ENCODE measurements at regions not wholly inside any gene's neighbourhood (a gene's known extent, or its start where the extent isn't known, plus 50 kb on each side); places are given as distances from the start of the nearest gene placed in this dataset.

DNA sequence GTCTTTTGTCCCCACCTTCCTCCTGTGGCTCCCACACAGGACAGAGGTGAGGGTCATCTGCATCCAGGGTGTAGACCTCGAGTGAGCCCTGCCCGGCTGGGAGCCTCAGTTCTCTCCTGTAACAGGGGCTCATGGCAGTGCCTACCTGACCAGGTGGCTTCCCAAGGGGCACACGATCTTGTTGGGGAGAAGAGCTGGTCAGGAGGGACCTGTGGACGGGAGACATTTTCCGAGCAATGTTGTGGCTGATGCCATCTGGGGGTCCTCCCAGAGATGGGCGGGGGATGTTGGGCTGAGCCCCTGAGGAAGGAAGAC, 51.9 kb downstream of the CEBPB start:
- no peak for DNase-seq

DNA sequence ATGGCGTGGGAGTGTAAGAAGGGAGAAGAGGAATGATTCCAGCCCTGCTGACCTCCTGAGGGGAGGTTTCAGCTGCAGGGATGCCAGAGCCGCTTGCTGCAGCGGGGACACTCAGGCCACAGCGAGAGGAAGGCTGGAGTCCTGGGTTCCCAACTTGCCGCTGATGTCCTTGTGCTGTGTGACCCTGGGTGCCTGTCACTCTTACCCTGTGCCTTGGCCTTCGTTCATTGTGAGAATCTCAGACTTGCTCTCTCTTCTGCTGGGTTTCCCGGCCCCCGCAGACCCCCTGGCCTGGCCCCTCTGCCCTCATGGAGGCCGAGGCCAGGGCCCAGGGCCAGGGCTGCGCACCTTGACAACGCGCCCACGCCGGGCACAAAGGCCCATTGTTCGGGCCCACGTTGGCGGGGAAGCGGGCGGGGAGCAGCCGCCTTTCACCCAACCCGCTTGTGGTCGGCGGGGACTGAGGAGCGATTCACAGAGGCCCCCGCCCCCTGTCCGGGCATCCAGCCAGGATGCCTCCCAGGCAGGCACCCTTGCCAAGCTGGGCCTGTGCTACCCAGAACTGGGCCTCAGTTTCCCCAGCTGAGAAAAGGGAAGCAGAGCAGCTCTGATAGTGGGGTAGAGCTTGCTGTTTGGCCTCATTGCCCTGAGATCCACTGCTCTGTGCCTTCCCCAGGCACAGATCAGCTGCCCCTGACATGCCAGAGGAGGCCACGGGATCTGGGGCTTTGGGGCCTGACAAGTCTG, 52.4 kb downstream of the CEBPB start:
- no peak for DNase-seq

DNA sequence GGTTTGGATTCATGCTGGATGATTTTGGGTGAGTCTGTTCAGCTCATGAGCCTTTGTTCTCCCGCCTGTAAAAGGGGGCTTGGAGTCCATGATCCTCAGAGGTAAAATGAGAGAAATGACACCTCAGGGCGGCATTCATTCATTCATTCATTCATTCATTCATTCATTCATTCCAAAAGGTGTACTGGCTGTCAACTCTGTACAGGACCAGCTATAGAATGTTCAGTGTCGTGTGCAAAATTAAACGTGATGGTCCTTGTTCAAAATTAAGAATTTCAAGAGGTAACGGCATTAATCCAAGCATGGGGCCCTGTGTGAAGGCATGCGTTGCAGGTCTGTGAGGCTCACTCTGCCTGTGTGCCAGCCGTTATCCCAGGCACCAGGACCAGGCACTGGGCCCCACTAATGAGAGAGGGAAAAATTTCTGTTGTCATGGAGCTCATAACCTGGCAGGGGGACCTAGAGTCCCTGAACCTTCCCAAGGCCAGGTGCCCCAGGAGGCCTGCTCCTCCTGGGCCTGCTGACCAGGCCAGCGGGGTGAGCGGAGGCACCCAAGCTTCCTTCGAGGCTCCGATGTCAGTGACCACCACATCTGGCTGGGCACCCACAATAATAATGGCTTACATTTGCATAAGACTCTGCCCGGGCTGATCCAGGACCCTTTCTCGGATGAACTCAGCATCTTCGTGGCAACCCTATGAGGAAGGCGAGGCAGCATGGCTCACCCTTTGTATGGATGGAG, 53.2 kb downstream of the CEBPB start:
- DNase-seq = no peak

DNA sequence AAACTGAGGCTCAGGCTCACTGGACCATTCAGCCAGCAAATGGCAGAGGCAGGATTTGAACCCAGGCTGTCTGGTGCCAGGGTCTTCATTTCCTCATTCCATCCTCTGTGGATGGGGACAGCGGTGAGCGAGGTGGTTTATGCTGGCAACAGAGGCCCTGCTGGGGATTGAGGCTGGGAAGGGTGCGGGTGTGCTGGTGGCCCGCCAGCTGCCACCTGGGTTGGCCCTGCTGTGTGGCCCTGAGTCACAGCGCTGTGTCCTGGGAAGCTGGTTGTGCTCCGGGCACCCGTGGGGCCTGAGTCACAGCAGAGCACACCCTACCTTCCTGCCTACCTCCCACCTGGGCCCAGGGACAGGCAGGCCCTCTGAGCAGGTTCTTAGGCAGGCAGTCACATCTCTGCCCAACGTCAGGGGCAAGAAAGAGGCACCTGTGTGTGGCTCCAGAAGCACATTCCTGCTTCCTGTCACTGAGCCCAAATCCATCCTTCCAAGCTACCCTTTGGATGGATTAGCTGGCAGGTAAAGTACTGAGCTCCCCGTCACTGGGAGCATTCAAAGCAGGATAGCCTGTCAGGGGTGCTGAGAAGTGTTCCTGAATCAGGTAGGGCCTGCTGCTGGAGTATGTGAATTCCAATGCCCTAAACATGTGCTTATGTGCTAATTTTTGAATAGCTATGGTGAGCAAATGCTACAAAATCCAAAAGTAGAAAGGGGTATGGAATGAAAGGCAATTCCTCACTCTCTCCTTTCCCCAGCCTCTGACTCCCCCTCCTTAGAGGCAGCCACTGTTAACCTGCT, 53.9 kb downstream of the CEBPB start:
- DNase-seq = no peak

DNA sequence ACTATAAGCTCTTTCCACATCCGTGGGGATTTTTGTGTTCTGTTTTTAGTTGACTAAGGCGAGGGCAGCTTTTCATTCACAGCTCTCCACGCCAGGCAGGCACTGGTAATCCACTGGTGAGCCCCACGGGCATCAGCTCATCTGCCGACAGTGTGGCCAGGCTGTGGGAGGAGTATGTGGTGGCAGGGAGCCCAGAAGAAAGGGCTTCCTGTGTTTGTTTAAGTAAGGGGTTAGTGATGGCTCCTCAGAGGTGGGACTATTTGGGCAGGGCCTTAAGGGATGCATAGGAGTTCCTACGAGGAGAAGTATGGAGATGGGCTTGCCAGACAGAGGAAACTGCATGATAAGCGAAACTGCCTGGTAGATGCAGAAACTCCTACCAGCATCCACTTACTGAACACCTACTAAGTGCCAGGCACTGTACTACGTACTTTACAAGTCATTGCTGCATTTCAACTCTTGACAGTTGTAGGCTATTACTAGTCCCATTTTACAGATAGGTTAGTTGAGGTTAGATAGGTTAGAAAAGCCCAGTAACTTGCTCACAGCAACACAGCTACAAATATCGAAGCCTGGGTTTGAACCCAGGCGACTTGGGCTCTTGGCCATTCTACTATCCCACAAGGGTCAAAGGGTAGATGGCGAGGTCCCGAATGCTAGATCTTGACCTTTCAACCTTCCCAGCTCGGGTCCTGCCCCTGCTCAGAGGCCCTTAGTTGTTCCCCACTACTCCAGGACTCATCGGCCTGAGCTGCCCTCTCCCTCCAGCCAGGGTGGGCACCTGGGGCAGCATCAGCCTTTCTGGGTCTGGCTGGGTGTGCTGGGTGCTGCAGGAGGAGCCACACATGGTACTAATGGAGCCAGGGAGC, 55.1 kb downstream of the CEBPB start:
- DNase-seq = peak; percentile 79

DNA sequence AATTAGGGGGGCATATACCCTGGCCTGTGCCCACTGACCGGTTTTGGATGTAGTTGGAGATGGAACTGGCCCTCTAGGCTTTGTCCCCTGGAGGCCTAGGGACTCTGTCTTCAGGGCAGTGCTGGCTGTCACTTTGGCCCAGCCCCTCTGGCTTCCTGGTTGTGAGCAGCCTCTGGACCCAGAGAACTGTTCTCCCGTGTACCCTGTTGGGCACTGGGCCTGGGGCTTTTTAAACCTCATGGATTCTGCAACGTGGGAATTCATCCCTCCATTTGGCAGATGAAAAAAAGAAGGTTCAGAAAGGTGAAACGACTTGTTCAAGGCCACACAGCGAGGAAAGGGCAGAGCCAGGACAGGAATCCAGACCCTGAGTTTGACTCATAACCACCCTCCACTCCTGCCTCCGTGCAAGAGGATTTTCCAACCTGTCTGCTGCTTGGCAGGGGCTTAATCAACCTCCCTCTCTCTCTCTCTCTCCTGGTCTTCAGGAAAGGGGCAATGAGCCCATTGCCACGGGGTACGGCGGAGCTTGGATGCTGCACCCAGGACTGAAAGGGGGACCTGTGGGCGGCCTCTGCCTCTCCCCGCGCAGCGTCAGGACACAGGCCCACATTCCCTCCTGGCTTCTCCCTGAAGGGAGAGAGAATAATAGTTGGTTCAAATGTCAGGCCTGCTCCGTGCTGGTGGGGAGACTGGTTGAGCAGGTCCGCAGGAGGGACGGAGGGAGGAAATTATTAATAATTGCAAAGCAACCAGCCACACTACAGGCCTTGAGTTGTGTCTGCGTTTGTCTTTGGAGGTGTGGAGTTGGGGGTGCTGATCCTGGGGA, 56.0 kb downstream of the CEBPB start:
- DNase-seq = no peak

DNA sequence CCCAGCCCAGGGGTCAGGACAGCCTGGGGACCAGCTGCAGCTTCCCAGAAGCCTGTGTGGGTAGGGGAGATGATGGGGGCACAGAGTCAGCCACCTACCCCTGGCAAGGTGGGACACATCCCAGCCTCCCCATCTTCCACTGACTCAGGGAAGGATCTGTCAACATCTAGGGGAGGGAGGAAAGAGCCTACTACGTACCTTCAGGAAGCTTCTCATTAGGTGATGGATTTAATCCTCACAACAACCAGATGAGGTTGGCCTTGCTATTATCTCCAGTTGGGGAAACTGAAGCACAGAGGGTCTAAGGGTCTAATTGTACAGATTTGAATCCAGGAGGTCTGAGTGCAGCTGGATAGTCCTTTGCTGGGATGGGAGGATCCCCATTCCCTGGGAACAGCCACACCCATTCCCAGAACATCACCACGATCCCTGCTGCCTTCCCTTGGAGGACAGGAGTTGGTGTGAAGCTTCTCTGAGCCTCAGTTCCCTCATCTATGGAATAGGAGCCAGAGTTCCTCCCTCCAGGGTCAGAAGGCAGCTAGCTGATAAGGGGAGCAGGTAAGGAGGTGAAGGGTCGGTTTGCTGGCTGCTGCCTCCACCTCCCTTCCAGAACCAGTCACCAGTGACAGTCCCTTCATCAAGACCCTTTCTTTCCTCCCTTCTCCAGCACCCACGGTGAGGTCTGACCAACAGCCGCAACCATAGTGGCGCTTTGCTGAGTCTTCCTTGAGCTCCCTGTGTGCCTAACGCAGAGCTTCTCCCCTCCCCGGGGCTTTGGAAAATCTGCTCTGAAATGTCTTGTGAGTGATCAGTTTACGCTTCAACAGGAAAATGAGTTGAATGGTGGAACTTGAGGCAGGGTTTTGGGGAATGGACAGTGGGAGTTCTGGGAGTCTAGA, 56.8 kb downstream of the CEBPB start:
- no peak for DNase-seq

DNA sequence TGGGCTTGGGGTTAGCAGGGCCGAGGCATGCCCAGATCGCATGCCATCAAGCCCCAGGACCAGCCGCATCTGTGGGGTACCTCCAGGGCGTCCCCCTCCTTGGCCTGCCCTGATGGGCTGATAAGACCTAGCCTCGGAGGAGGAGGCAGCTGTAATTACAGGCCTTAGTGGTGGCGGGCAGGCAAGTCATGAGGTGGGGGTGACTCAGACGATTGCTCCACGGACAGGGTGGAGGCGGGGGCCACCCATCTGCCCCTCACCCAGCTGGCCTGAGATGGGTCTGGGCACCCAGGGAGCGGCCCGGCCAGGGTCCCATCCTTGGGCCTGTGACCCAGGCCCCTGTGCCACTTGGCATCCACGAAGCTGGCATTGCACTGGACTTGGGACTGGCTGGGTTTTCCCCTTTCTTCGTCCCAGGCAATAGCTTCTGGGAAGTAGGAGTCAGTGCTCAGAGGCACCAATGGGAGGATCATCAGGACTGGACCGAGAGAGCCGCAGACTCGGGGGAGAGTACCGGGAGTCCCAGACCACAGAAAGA, 57.5 kb downstream of the CEBPB start:
- DNase-seq = peak; percentile 66

DNA sequence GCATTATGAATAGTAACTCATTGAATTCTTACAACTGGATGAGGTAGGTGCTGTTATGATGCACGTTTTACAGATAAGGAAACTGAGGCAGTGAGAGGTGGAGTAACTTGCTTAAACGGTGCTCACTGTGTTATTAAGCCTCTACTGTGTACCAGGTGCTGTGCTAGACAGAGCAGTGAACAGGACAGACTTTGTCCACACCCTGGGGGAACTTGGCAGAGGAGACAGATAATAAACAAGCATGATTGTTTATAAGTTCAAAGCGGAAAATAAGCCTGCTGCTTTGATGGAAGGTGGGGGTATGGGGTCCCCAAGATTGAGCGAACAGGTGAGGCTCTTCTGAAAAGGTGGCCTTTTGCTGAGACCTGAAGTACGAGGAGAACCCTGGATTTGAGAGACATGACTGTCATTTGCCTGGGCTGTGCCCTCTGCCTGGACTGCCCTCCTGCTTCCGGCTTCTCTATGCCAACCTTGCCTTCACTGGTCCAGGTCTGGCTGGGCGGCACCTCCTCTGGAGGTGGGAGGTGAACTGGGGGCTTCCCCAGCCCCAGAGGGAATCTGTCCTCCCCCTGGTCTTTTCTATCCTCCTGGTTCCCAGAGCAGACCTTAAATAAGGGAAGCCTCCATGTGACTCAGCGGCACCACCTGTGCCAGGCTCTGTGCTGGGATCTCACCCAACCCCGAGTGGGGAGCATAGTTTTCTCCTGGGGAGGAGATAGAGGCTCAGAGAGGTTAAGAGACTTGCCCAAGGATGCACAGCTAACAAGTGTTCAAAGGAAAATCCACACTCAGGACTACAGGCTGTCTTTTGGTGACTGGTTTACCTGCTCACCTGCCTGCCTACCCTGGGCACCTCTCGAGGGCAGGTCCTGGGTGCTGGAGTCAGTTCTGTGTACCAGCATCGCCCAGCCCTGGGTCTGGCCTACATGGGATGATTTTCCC, 59.1 kb downstream of the CEBPB start:
- no peak for DNase-seq

DNA sequence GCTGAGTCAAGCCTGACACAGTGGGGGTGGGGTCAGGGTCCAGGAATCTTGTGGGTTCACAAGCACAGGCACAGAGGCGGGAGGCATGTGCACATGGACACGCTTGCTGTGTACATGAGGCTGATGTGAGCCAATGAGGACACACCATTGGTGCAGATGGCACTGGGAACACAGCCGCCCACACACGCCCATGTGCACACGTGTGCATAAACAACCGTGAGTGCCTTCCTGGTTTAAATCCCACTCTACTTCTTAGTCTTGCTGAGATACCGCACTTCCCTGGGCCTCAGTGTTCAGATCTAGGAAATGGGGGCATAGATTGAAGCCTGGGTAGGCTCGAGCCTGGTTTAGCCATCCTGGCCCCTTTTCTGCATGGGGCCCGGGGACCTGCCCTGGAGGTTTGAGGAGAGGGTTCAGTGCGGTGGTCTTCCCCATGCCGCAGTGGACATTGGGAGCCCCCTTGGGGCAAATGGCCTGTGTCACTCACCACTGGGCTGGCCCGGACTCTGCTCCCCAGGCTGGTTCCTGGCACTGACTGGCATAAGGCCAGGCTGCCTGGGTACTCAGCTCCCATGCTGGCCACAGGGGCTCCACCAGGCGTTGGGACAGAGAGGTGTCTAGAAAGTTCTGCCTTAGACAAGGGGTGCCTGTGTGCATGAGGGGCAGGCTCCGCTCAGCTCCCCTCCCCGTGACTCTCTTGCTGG, 60.2 kb downstream of the CEBPB start:
- no peak for DNase-seq

DNA sequence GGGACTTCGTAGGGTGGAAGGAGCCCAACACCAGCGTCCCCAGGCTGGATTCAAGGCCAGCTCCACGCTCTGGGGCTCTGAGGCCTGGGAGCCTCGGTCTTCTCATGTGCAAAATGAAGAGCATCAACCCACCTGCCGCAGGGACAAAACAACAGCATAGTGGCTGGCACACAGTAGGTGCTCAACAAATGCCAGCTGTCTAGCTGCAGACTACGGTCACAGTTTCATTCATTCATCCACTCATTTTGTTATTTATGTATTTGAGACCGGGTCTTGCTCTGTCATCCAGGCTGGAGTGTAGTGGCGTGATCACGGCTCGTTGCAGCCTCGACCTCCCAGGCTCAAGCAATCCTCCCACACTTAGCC, 60.7 kb downstream of the CEBPB start:
- DNase-seq = no peak

DNA sequence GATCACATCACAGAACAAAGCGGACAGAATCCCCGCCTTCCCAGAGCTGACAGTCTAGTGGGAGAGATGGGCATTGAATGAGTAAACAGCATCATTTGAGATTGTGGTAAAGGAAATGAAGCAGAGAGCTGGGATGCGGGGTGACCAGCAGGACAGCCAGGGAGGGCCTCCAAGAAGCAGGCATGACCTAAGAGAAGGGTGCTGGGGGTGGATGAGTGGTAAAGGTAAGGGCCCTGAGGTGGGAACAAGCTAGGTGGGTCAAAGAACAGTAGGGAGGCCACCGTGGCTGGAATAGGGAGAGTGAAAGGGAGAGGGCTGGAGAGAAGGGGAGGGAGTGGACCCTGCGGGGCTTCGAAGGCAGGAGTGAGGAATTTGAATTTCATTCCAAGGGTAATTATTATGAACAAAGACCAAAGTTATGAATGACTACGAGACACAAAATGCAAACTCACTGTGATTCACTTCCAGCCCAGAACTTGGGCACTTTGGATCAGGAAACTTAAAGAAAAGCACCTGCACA, 61.4 kb downstream of the CEBPB start:
- peak; percentile 72 for DNase-seq

DNA sequence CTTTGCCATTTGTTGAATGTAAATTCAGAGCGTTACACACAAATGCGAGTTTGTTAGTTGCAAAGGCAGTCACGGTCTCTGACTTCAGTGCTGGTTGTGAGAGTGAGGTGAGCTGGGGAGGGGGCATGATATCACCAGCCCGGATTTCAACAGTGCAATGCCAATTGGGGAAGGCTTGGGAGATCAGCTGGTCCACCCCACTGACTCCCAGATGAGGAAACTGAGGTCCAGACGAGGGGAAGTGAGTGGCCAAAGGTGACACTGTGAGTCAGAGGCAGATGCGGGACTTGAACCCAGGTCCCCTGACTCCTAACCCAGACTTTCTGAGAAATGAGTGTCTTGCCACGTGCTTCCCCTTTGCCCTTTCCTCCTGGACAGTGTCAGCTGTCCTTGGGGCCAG, 62.1 kb downstream of the CEBPB start:
- DNase-seq = no peak

DNA sequence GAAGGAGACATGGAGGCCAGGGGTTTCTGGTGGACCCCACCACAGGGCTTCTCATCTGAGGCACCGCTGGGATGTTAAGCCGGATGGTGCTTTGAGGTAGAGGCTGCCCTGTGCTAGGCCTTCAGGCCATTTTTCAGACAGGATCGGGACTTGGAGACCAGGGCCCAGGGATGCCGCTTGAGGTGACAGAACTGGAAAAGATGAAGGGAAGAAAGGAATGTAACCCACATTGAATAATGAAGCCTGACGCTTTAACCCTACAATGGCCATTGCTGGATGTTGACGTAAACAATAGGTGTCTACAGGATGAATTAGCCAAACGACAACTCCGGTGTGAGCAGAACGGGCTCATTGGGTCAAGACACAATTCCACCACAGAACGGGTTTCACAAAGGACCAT, 62.5 kb downstream of the CEBPB start:
- no peak for DNase-seq

DNA sequence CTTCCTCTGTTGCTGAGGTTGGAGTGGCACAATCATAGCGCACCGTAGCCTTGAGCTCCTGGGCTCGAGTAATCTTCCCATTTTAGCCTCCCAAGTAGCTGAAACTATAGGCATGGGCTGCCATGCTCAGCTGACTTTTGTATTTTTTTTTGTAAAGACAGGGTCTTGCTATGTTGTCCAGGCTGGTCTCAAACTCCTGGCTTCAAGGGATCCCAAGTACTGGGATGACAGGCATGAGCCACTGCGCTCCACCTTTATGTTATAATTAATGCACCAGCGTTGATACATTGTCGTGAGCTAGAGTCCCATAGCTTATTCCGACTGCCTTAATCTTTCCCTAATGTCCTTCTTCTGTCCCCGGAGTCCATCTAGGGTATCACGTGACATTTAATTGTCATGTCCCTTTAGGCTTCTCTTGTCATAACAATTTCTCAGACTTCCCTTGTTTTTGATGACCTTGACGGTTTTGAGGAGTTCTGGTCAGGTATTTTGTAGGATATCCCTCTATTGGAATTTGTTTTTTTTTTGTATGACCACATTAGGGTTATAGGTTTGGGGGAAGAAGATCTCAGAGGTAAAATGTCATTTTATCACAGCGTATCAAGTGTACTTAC, 63.9 kb downstream of the CEBPB start:
- no peak for DNase-seq

DNA sequence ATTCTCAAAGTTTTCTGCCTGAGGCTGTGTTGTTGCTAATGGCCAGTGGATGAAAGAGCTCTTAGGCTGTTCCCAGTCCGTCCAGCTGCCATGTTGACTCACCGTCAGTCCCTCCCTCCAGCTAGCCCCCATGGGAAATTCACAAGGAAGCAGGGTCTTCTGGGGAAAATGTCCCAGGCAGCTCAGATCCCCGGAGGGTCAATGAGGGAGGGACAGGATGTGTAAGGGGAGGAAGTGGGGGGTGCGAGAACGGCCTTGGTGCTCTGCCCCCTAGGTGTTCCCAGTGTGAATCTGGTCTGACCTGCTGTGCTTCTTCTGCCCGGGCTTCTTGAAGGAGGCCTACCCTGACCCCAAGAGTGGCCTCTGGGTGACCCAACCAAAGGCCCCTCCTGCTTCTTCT, 65.9 kb downstream of the CEBPB start:
- DNase-seq = no peak

DNA sequence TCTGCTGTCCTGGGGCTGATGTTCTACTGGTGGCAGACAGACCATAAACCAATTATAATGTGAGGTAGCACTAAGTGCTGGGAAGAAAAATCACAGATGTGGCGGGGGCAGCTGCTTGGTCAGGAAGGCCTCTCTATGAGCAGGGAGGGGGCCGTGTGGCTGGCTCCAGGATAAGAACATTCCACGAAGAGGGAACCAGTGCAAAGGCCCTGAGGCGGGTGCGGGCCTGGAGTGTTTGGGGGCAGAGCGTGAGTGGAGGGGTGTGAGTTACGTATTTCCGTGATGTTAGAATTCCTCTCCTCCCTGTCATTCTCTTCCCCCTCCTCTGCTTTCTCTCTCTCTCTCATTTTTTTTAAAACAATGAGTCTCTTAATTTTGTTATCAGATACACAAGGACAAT, 67.2 kb downstream of the CEBPB start:
- no peak for DNase-seq

DNA sequence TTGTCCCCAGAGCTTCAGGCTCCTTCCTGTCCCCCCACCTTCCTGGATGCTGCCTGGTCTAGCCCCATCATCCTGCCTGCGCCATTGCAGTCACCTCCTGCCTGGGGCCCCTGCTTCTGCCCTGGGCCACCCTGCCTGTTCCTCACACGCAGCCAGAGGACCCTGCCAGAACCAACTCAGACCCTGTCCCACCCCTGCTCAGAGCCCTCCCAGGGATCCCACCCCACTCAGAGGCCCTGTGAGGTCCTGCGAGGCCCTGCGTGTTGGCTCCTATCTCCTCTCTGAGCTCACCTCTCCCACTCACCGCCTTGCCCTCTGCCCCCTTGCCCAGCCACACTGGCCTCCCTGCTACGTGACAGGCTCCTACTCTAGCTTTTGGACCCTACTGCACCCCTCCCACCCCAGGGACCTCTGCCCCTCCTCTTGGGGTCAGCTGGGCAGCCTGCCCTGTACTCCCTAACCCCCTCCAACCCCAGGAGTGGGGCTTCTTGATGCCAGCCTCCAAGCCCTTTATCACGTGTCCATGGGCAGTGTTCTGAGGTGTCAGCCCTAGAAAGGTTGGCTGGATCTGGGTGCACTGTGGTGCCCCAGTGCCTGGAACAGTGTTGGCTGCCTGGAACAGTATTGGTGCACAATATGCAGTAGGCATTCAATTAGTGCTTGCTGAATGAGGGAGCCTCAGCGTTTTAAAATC, 68.3 kb downstream of the CEBPB start:
- DNase-seq = no peak
